ENCODE measurements at regions not wholly inside any gene's neighbourhood (a gene's known extent, or its start where the extent isn't known, plus 50 kb on each side); places are given as distances from the start of the nearest gene placed in this dataset.
A peak's percentile ranks its signal among the peaks of the same experiment; 100 is the strongest.

DNA sequence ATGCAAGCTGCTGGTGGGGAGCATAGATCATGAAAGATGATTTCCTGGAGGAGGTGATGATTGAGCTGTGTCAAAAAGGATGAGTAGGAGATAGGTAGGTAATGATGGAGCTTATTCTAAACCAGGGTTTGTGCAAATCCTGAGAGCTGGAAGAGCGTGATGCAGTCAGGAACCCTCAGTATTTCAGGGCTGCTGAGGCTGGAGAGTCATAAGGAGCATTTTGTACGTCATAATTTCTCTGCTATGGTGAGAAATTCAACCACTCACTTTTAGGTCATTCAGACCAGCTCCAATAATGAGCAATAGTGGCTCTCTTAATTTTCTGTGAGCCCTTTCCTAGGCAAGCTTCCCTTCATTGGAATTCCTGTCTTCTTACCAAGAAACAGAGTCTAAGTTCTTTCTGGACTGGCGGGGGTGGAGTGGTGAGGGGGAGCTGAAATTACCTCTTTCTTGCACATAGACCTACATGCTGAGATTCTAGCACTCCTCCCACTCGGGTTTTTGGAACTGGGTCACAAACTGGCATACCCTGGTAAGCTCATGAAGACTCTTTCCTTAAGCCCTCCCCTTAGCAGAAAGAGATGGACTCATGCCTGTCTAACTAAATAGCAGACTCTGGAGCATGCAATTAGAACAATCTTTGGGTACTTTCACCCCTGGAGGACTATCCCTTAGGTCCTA, 62.2 kb upstream of the MYCBP2 start:
- no peaks in the 10 kb centered on the region for H3K27me3 ChIP-seq (ENCODE audit: control insufficient read depth, insufficient read depth, low read length)
- no peaks in the 10 kb centered on the region for H3K9me3 ChIP-seq (ENCODE audit: control insufficient read depth, insufficient read depth, low read depth, low read length)
- H3K4me3 ChIP-seq (replicated peaks in 1 of 4; ENCODE audit: control extremely low read depth in 1 of 4, insufficient read depth in 1 of 4, low read depth in 3 of 4, low read length in 4 of 4): no peak overlapping the region
- H4K20me1 ChIP-seq (ENCODE audit: control insufficient read depth, extremely low read depth, insufficient read depth, low read length): no peaks in the 10 kb centered on the region
- peaks cover 5% of the 10 kb centered on the region for H3K4me1 ChIP-seq (ENCODE audit: control insufficient read depth, extremely low read depth, insufficient read depth, low read length)
- no peak overlapping the region for H3K4me2 ChIP-seq (ENCODE audit: extremely low read depth, insufficient read depth, low read length)
- no peak for DNase-seq (ENCODE audit: low read depth in 2 of 2)
- no peak overlapping the region for H3K27ac ChIP-seq (ENCODE audit: insufficient read depth, low read length)
- H3K79me2 ChIP-seq (ENCODE audit: control insufficient read depth, insufficient read depth, low read length): no peaks in the 10 kb centered on the region
- H3K36me3 ChIP-seq (ENCODE audit: control insufficient read depth, insufficient read depth, low read length): no peaks in the 10 kb centered on the region
- no peak overlapping the region for H2AFZ ChIP-seq (ENCODE audit: low read length)
- no peak overlapping the region for H3K9ac ChIP-seq (ENCODE audit: insufficient read depth, low read length)
- TF ChIP-seq, protein P1, sequence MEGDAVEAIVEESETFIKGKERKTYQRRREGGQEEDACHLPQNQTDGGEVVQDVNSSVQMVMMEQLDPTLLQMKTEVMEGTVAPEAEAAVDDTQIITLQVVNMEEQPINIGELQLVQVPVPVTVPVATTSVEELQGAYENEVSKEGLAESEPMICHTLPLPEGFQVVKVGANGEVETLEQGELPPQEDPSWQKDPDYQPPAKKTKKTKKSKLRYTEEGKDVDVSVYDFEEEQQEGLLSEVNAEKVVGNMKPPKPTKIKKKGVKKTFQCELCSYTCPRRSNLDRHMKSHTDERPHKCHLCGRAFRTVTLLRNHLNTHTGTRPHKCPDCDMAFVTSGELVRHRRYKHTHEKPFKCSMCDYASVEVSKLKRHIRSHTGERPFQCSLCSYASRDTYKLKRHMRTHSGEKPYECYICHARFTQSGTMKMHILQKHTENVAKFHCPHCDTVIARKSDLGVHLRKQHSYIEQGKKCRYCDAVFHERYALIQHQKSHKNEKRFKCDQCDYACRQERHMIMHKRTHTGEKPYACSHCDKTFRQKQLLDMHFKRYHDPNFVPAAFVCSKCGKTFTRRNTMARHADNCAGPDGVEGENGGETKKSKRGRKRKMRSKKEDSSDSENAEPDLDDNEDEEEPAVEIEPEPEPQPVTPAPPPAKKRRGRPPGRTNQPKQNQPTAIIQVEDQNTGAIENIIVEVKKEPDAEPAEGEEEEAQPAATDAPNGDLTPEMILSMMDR (conservative IDR thresholded peaks at IDR 0.05 in 1 of 2, IDR thresholded peaks at IDR 0.05 in 1 of 2; ENCODE audit: low read depth in 1 of 2, low read length in 2 of 2): no peak
- no peak for TF ChIP-seq EZH2 (IDR thresholded peaks at IDR 0.05; ENCODE audit: low read length, missing control alignments)

DNA sequence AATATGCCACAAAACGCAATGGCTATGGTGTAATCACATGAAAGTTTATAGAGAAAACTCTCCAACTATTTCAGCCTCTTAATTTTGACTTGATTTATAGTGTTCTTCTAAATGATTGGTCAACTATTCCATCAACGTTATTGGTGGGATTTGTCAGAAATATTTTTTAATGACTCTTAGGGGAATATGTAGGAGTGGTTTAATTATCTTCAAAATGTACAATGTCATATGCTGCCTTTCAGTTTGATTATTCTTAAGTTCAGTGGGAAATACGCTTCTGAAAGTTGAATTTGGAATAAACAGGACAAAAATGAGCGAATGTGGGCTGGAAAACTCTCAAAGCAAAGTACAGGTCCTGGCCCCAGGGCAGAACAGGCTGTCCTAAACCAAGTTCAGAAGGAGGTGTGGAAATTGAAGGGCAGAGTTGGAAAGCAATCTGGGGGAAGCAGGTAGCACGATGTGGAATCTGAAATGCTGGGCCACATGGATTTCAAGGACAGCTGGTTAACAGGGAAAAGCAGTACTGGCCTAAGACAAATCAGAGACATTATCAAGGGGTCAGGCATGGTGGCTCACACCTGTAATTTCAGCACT, 60.8 kb upstream of the MYCBP2 start:
- no peaks in the 10 kb centered on the region for H3K27me3 ChIP-seq (ENCODE audit: control insufficient read depth, insufficient read depth, low read length)
- H2AFZ ChIP-seq (ENCODE audit: low read length): no peak overlapping the region
- no peaks in the 10 kb centered on the region for H4K20me1 ChIP-seq (ENCODE audit: control insufficient read depth, extremely low read depth, insufficient read depth, low read length)
- TF ChIP-seq, protein P1 (conservative IDR thresholded peaks at IDR 0.05 in 1 of 2, IDR thresholded peaks at IDR 0.05 in 1 of 2; ENCODE audit: low read depth in 1 of 2, low read length in 2 of 2): no peak
- TF ChIP-seq EZH2 (IDR thresholded peaks at IDR 0.05; ENCODE audit: low read length, missing control alignments): no peak
- no peaks in the 10 kb centered on the region for H3K36me3 ChIP-seq (ENCODE audit: control insufficient read depth, insufficient read depth, low read length)
- H3K4me2 ChIP-seq (ENCODE audit: extremely low read depth, insufficient read depth, low read length): no peak overlapping the region
- H3K9me3 ChIP-seq (ENCODE audit: control insufficient read depth, insufficient read depth, low read depth, low read length): no peaks in the 10 kb centered on the region
- H3K27ac ChIP-seq (ENCODE audit: insufficient read depth, low read length): no peak overlapping the region
- H3K79me2 ChIP-seq (ENCODE audit: control insufficient read depth, insufficient read depth, low read length): no peaks in the 10 kb centered on the region
- H3K4me3 ChIP-seq (replicated peaks in 1 of 4; ENCODE audit: control extremely low read depth in 1 of 4, insufficient read depth in 1 of 4, low read depth in 3 of 4, low read length in 4 of 4): no peak overlapping the region
- no peak overlapping the region for H3K9ac ChIP-seq (ENCODE audit: insufficient read depth, low read length)
- peaks cover 5% of the 10 kb centered on the region for H3K4me1 ChIP-seq (ENCODE audit: control insufficient read depth, extremely low read depth, insufficient read depth, low read length)
- DNase-seq (ENCODE audit: low read depth in 2 of 2): no peak

DNA sequence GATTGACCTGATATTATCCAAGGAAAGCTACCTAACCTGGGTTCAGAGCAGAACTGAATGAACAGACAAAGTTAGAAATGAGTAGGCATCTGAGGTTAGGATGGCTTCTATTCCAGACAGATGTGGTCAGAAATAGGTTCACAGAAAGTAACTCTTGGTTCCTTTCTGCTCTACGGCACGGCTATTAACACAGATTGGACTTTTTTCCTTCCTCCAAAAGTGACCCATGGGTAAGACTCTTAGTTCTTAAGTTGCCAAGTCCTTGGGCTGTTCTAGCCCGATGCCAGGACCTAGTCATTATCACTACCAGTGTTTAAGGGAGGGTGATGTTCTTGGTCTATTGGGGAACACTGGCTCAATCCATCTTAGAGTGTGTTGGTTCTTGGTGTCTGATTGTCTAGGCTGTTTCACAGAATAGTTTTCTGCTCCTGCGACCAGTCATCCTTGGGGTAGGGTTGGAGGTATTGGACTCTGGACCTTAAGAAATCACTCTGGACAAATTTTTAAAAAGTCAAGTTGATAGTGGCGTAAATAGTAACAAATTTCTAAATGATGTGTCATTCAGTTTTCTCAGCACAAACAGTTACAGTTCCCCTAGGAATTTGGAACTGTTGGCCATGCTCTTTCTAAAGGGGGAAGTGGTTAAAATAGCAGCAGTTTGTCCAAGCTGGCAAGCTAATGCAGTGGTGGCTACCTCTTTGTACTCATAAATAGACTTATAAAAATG, 60.1 kb upstream of the MYCBP2 start:
- no peaks in the 10 kb centered on the region for H3K79me2 ChIP-seq (ENCODE audit: control insufficient read depth, insufficient read depth, low read length)
- no peaks in the 10 kb centered on the region for H3K27me3 ChIP-seq (ENCODE audit: control insufficient read depth, insufficient read depth, low read length)
- DNase-seq (ENCODE audit: low read depth in 2 of 2): peak; percentile 43 to 89
- no peak overlapping the region for H3K9ac ChIP-seq (ENCODE audit: insufficient read depth, low read length)
- H3K4me2 ChIP-seq (ENCODE audit: extremely low read depth, insufficient read depth, low read length): no peak overlapping the region
- H2AFZ ChIP-seq (ENCODE audit: low read length): no peak overlapping the region
- H3K9me3 ChIP-seq (ENCODE audit: control insufficient read depth, insufficient read depth, low read depth, low read length): no peaks in the 10 kb centered on the region
- H3K27ac ChIP-seq (ENCODE audit: insufficient read depth, low read length): no peak overlapping the region
- no peaks in the 10 kb centered on the region for H3K36me3 ChIP-seq (ENCODE audit: control insufficient read depth, insufficient read depth, low read length)
- H3K4me1 ChIP-seq (ENCODE audit: control insufficient read depth, extremely low read depth, insufficient read depth, low read length): peaks cover 5% of the 10 kb centered on the region
- H4K20me1 ChIP-seq (ENCODE audit: control insufficient read depth, extremely low read depth, insufficient read depth, low read length): no peaks in the 10 kb centered on the region
- no peak for TF ChIP-seq EZH2 (IDR thresholded peaks at IDR 0.05; ENCODE audit: low read length, missing control alignments)
- TF ChIP-seq, protein P1 (conservative IDR thresholded peaks at IDR 0.05 in 1 of 2, IDR thresholded peaks at IDR 0.05 in 1 of 2; ENCODE audit: low read depth in 1 of 2, low read length in 2 of 2): no peak
- H3K4me3 ChIP-seq (replicated peaks in 1 of 4; ENCODE audit: control extremely low read depth in 1 of 4, insufficient read depth in 1 of 4, low read depth in 3 of 4, low read length in 4 of 4): no peak overlapping the region
